MM.1S (cell line): ENCODE measurements at regions not wholly inside any gene's neighbourhood (a gene's known extent, or its start where the extent isn't known, plus 50 kb on each side); places are given as distances from the start of the nearest gene placed in this dataset.
A peak's percentile ranks its signal among the peaks of the same experiment; 100 is the strongest.

Source experiments
- DNase-seq: peaks from one replicate; pipeline ENCODE4 v3.0.0-alpha.2; 2015
- H2AFZ ChIP-seq: fragments of 300-600 bp; sonication (generic); 2 replicates; pipeline ENCODE4 v1.6.0; 2016; ENCODE audit warnings: antibody characterized with exemption, low read length
- H3F3A ChIP-seq: fragments of 300-600 bp; sonication (generic); 2 replicates; pipeline ENCODE4 v1.6.1; 2016; ENCODE audit warnings: mild to moderate bottlenecking, antibody characterized with exemption, low read length, moderate library complexity, mixed read lengths; ENCODE audit not compliant: insufficient read depth
- H3K27ac ChIP-seq: fragments of 300-600 bp; sonication (generic); 2 replicates; pipeline ENCODE4 v1.5.1; 2016; ENCODE audit warnings: mild to moderate bottlenecking, low read length
- H3K27me3 ChIP-seq: fragments of 300-600 bp; sonication (generic); replicated peaks from 2 replicates; pipeline ENCODE4 v1.6.0; 2016; ENCODE audit warnings: low read length; ENCODE audit not compliant: insufficient read depth
- H3K36me3 ChIP-seq: fragments of 300-600 bp; sonication (generic); replicated peaks from 2 replicates; pipeline ENCODE4 v1.6.1; 2016; ENCODE audit warnings: mild to moderate bottlenecking, low read length, mixed read lengths; ENCODE audit not compliant: insufficient read depth
- H3K4me1 ChIP-seq: fragments of 300-600 bp; sonication (generic); 2 replicates; pipeline ENCODE4 v1.6.1; 2016; ENCODE audit warnings: low read length, mixed read lengths
- H3K4me2 ChIP-seq: fragments of 300-600 bp; sonication (generic); 2 replicates; pipeline ENCODE4 v1.6.0; 2016; ENCODE audit warnings: low read depth, low read length
- H3K4me3 ChIP-seq: fragments of 300-600 bp; sonication (generic); 2 replicates; pipeline ENCODE4 v1.5.1; 2016; ENCODE audit warnings: low read length, mixed read lengths
- H3K79me2 ChIP-seq: fragments of 300-600 bp; sonication (generic); 2 replicates; pipeline ENCODE4 v1.6.1; 2016; ENCODE audit warnings: mixed run types, low read length, mixed read lengths
- H3K9ac ChIP-seq: fragments of 300-600 bp; sonication (generic); 2 replicates; pipeline ENCODE4 v1.6.1; 2016; ENCODE audit warnings: low read length, mixed read lengths
- H3K9me2 ChIP-seq: fragments of 300-600 bp; sonication (generic); replicated peaks from 2 replicates; pipeline ENCODE4 v1.6.1; 2016; ENCODE audit warnings: mild to moderate bottlenecking, low read length, mixed read lengths; ENCODE audit not compliant: insufficient read depth
- H3K9me3 ChIP-seq: fragments of 300-600 bp; sonication (generic); replicated peaks from 2 replicates; pipeline ENCODE4 v1.6.1; 2016; ENCODE audit warnings: mild to moderate bottlenecking, low read length, mixed read lengths; ENCODE audit not compliant: insufficient read depth
- H4K20me1 ChIP-seq: fragments of 300-600 bp; sonication (generic); 2 replicates; pipeline ENCODE4 v1.6.1; 2016; ENCODE audit warnings: mild to moderate bottlenecking, low read length, moderate library complexity, mixed read lengths; ENCODE audit not compliant: insufficient read depth
- EZH2 ChIP-seq: fragments of 300-600 bp; sonication (generic); optimal IDR thresholded peaks from 2 replicates; pipeline ENCODE3; 2017; ENCODE audit warnings: low read depth, mild to moderate bottlenecking, antibody characterized with exemption, low read length, mixed read lengths
- EZH2phosphoT487 ChIP-seq: fragments of 300-600 bp; sonication (generic); IDR thresholded peaks from 2 replicates; pipeline ENCODE4 v1.6.1; 2018; ENCODE audit warnings: antibody characterized with exemption, low read length
- TF ChIP-seq, protein P1 (sequence below): fragments of 300-600 bp; sonication (generic); IDR thresholded peaks from 2 replicates; pipeline ENCODE4 v1.5.1; 2016; ENCODE audit warnings: antibody characterized with exemption, low read length, mixed read lengths

DNA sequence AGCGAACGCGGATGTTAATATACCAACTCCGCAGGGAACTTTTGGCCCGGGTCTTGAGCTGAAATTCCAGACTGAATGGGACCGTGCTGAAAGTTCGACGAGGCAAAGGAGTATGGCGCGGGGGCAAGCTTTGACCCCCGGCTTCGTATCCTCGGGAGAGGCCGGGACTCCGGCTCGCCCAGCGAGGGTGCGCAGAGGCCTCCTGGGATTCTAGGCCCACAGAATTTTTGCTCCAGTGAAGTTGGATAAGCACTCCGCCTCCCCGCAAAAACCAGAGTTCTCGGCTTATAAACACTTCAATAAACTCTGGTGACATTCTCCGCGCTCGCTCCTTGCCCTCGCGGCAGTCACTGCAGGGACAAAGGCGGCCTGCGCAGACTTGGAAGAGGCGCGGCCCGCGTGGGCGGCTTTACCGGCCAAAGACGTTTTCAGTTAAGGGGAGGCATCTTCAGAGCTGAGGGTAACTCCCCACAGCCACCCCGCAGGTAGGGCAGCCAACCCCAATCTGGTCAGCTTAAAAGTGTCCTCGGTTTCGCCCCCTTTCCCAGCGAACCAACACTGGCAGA, 112.6 kb downstream of the KCNRG start:
- Histone ChIP-seq H3K9me2 (no peaks in the 10 kb centered on the region), H3K36me3 (no peaks in the 10 kb centered on the region), H3F3A (peaks cover 22% of the 10 kb centered on the region), H3K4me3 (no peak overlapping the region), H3K4me1 (peaks cover 28% of the 10 kb centered on the region), H3K79me2 (peaks cover 10% of the 10 kb centered on the region), H3K9ac (no peak overlapping the region), H3K4me2 (peak overlapping the region; percentile 92), H2AFZ (no peak overlapping the region), H4K20me1 (no peaks in the 10 kb centered on the region), H3K9me3 (no peaks in the 10 kb centered on the region), H3K27me3 (peaks cover 12% of the 10 kb centered on the region), H3K27ac (no peak overlapping the region)
- DNase-seq: no peak
- TF ChIP-seq EZH2 (no peak), EZH2phosphoT487 (no peak)
- TF ChIP-seq, protein P1, sequence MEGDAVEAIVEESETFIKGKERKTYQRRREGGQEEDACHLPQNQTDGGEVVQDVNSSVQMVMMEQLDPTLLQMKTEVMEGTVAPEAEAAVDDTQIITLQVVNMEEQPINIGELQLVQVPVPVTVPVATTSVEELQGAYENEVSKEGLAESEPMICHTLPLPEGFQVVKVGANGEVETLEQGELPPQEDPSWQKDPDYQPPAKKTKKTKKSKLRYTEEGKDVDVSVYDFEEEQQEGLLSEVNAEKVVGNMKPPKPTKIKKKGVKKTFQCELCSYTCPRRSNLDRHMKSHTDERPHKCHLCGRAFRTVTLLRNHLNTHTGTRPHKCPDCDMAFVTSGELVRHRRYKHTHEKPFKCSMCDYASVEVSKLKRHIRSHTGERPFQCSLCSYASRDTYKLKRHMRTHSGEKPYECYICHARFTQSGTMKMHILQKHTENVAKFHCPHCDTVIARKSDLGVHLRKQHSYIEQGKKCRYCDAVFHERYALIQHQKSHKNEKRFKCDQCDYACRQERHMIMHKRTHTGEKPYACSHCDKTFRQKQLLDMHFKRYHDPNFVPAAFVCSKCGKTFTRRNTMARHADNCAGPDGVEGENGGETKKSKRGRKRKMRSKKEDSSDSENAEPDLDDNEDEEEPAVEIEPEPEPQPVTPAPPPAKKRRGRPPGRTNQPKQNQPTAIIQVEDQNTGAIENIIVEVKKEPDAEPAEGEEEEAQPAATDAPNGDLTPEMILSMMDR: no peak

DNA sequence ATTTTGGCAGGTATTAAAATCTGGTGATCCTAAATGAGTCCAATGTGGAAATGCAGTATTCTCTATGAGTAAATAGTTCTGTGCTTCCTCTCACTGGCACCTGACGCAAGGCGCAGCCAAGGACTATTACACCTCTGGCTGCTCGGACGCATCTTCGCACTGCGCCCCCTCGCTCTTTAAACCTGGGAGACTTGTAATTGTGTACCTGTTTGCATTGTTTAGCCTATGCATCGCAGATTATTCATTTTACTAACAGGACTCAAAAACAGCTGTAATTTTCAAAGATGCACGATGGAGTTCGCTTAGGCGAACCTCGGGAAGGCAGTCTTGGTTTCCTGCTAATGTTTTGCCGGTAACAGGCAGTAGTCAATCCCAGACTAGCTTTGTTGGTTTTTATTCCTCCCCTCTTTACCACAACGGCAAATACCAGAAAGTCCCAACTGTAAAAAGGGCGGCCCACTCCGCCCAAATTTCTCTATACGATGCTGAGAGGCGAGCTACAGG, 113.2 kb downstream of the KCNRG start:
- H3K27me3 ChIP-seq: peaks cover 16% of the 10 kb centered on the region

DNA sequence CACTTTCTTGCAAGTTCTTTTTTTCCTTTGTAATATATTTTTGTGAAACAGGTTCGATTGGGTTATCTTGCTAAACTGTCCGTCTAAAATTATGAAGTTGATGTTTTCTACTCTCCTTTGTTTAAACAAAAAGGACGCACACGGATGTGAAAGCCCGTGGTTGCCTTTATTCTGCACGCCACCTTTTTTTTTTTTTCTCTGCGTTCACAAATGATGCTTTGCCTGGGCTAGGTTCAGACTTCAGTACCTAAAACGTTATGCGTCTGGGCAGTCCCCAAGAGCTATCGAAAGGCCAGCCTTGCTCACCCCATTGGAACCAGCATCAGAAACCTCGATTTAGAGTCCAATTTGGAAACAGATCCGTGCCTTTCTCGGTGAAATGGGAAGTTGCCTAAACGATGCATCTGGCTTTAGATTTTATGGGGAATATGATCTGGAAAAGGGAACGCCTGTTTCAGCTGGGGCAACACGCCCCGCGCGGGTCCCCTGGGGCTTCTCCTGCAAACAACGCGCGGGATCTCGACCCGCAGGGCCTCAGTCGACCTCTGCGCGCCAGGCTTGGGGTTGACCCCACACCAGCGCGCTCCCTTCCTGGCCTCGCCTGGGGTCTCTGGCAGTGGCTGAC, 113.9 kb downstream of the KCNRG start:
- Histone ChIP-seq H3K79me2 (no peaks in the 10 kb centered on the region), H2AFZ (peak overlapping the region; percentile 31; the same call in 1 of the 2 replicates), H3K4me1 (peaks cover 22% of the 10 kb centered on the region), H3K36me3 (no peaks in the 10 kb centered on the region), H3K9me3 (no peaks in the 10 kb centered on the region), H3F3A (peaks cover 22% of the 10 kb centered on the region), H3K27ac (peak overlapping the region; percentile 72; the same call in 1 of the 2 replicates), H3K4me3 (peak overlapping the region; percentile 62), H3K9me2 (no peaks in the 10 kb centered on the region), H3K4me2 (peak overlapping the region; percentile 92), H3K27me3 (peaks cover 16% of the 10 kb centered on the region), H4K20me1 (no peaks in the 10 kb centered on the region), H3K9ac (peak overlapping the region; percentile 54)
- TF ChIP-seq EZH2 (no peak), EZH2phosphoT487 (no peak)
- TF ChIP-seq, protein P1: no peak
- DNase-seq: peak; percentile 60

More for the DNA sequence above, 113.2 kb downstream of the KCNRG start:
- no peaks in the 10 kb centered on the region for H3K9me3 ChIP-seq
- DNase-seq: peak; percentile 34
- H3K9ac ChIP-seq: peak overlapping the region; percentile 54; the same call in 1 of the 2 replicates
- H3F3A ChIP-seq: peaks cover 22% of the 10 kb centered on the region
- no peaks in the 10 kb centered on the region for H4K20me1 ChIP-seq
- H3K4me1 ChIP-seq: peaks cover 22% of the 10 kb centered on the region
- H2AFZ ChIP-seq: no peak overlapping the region
- H3K79me2 ChIP-seq: peaks cover 3% of the 10 kb centered on the region
- H3K4me3 ChIP-seq: peak overlapping the region; percentile 62
- H3K9me2 ChIP-seq: no peaks in the 10 kb centered on the region
- no peak for TF ChIP-seq EZH2phosphoT487
- peak overlapping the region; percentile 72; the same call in 1 of the 2 replicates for H3K27ac ChIP-seq
- H3K36me3 ChIP-seq: no peaks in the 10 kb centered on the region
- peak overlapping the region; percentile 92 for H3K4me2 ChIP-seq

DNA sequence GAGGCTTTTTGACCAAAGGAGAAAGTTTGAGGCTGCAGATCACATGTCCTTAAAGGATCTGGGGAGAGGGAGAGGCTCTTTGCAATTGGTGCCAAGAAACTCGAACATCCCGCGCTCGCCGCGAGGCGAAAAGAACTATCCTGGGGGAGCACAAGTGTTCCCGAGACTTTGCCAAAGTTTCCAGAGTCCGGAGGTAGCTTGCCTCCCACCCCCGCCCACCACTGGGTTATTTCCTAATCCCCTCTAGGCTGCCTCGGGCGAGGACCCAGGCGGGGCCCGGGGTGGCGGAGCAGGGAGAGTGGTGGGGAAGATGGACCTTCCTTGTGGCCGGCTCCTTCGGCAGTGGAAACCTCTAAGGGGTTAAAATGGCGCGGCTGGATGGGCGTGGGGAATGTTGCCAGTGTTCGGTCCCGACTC, 114.5 kb downstream of the KCNRG start:
- H4K20me1 ChIP-seq: no peaks in the 10 kb centered on the region

More for the DNA sequence above, 114.5 kb downstream of the KCNRG start:
- H3K27me3 ChIP-seq: peaks cover 16% of the 10 kb centered on the region
- no peaks in the 10 kb centered on the region for H3K9me2 ChIP-seq
- H3F3A ChIP-seq: peaks cover 22% of the 10 kb centered on the region
- no peaks in the 10 kb centered on the region for H3K79me2 ChIP-seq
- peak overlapping the region; percentile 92 for H3K4me2 ChIP-seq
- H3K4me1 ChIP-seq: peaks cover 22% of the 10 kb centered on the region
- H3K27ac ChIP-seq: peak overlapping the region; percentile 72; the same call in 1 of the 2 replicates
- no peaks in the 10 kb centered on the region for H3K9me3 ChIP-seq
- no peak for DNase-seq
- H2AFZ ChIP-seq: peak overlapping the region; percentile 31; the same call in 1 of the 2 replicates
- no peaks in the 10 kb centered on the region for H3K36me3 ChIP-seq
- H3K9ac ChIP-seq: peak overlapping the region; percentile 54
- TF ChIP-seq, protein P1: no peak
- no peak for TF ChIP-seq EZH2
- no peak for TF ChIP-seq EZH2phosphoT487
- peak overlapping the region; percentile 62 for H3K4me3 ChIP-seq
